Right forelimb (tissue), 1 donor: ENCODE measurements at regions not wholly inside any gene's neighbourhood (a gene's known extent, or its start where the extent isn't known, plus 50 kb on each side); places are given as distances from the start of the nearest gene placed in this dataset.

ENCODE experiments used
- DNase-seq: peaks from one replicate; pipeline ENCODE4 v3.0.0-alpha.2; 2018

GRCh38 chr12:24759155-24759554, 189.7 kb downstream of the BCAT1 start:
- DNase-seq = no peak

- no peak for DNase-seq
Measured at GRCh38 chr12:24756479-24757024, 192.3 kb downstream of the BCAT1 start.

GRCh38 chr12:24754690-24755638, 193.9 kb downstream of the BCAT1 start:
- DNase-seq = no peak

- DNase-seq = no peak
Measured at GRCh38 chr12:24752763-24753462, 196.0 kb downstream of the BCAT1 start.

GRCh38 chr12:24751181-24751580, 197.7 kb downstream of the BCAT1 start:
- no peak for DNase-seq

- DNase-seq = no peak
Measured at GRCh38 chr12:24750263-24750662, 198.6 kb downstream of the BCAT1 start.

- DNase-seq = no peak
Measured at GRCh38 chr12:24749171-24749570, 199.7 kb downstream of the BCAT1 start.

GRCh38 chr12:24748326-24748725, 200.6 kb downstream of the BCAT1 start:
- DNase-seq = no peak

GRCh38 chr12:24746864-24747263, 202.0 kb downstream of the BCAT1 start:
- DNase-seq = no peak

GRCh38 chr12:24746006-24746671, 202.8 kb downstream of the BCAT1 start:
- DNase-seq = no peak

GRCh38 chr12:24743941-24744793, 204.7 kb downstream of the BCAT1 start:
- no peak for DNase-seq

- DNase-seq = no peak
Measured at GRCh38 chr12:24742378-24742777, 206.5 kb downstream of the BCAT1 start.

- no peak for DNase-seq
Measured at GRCh38 chr12:24741216-24741615, 207.7 kb downstream of the BCAT1 start.

- no peak for DNase-seq
Measured at GRCh38 chr12:24739106-24739779, 209.7 kb downstream of the BCAT1 start.

- DNase-seq = no peak
Measured at GRCh38 chr12:24738441-24738840, 210.5 kb downstream of the BCAT1 start.

- no peak for DNase-seq
Measured at GRCh38 chr12:24731596-24731995, 217.3 kb downstream of the BCAT1 start.

- DNase-seq = no peak
Measured at GRCh38 chr12:24730489-24730896, 218.4 kb downstream of the BCAT1 start.

- DNase-seq = no peak
Measured at GRCh38 chr12:24728826-24729225, 220.1 kb downstream of the BCAT1 start.

- no peak for DNase-seq
Measured at GRCh38 chr12:24728366-24728765, 220.5 kb downstream of the BCAT1 start.

GRCh38 chr12:24725616-24726015, 223.3 kb downstream of the BCAT1 start:
- DNase-seq = no peak

- DNase-seq = no peak
Measured at GRCh38 chr12:24724814-24725213, 224.1 kb downstream of the BCAT1 start.

GRCh38 chr12:24723759-24724158, 225.1 kb downstream of the BCAT1 start:
- DNase-seq = no peak
